ENCODE measurements at regions not wholly inside any gene's neighbourhood (a gene's known extent, or its start where the extent isn't known, plus 50 kb on each side); places are given as distances from the start of the nearest gene placed in this dataset.
A peak's percentile ranks its signal among the peaks of the same experiment; 100 is the strongest.

- no peak overlapping the region for H3K27ac ChIP-seq
These were observed 505.3 kb downstream of the SOX6 start for GRCh38 chr11:15851051-15851498.

GRCh38 chr11:15852179-15852578 is 504.2 kb downstream of the SOX6 start:
- Histone ChIP-seq H3K36me3 (no peaks in the 10 kb centered on the region), H3K27ac (no peak overlapping the region), H3K4me3 (no peak overlapping the region), H3K9me3 (no peaks in the 10 kb centered on the region), H3K27me3 (peaks cover 0 to 28% (median 0%) of the 10 kb centered on the region in 3 donors), H3K4me1 (no peaks in the 10 kb centered on the region)
- 56 to 71% methylated on average over 3 of the region's 3 CpGs for WGBS, 2 donors
- TF ChIP-seq POLR2AphosphoS5 (IDR thresholded peaks at IDR 0.05) (no peak), POLR2A (IDR thresholded peaks at IDR 0.05) (no peak), CTCF (IDR thresholded peaks at IDR 0.05) (peak in 1 of 4 experiments; percentile 32)
- no peak for DNase-seq
- intact Hi-C loops (cut with DNase I): no loop called here

More at GRCh38 chr11:15851051-15851498, 505.3 kb downstream of the SOX6 start:
- peaks cover 0 to 26% (median 0%) of the 10 kb centered on the region in 3 donors for H3K27me3 ChIP-seq
- no peaks in the 10 kb centered on the region for H3K4me1 ChIP-seq
- no peaks in the 10 kb centered on the region for H3K36me3 ChIP-seq
- TF ChIP-seq POLR2AphosphoS5 (IDR thresholded peaks at IDR 0.05) (no peak), EP300 (IDR thresholded peaks at IDR 0.05) (no peak), CTCF (IDR thresholded peaks at IDR 0.05) (no peak), POLR2A (IDR thresholded peaks at IDR 0.05) (no peak)
- no peaks in the 10 kb centered on the region for H3K9me3 ChIP-seq
- no peak for DNase-seq
- no peak overlapping the region for H3K4me3 ChIP-seq
- intact Hi-C loops (cut with DNase I): no loop called here
- WGBS, 2 donors: 71 to 72% methylated on average over 5 of the region's 5 CpGs

- TF ChIP-seq EP300 (IDR thresholded peaks at IDR 0.05) (no peak), POLR2AphosphoS5 (IDR thresholded peaks at IDR 0.05) (no peak), POLR2A (IDR thresholded peaks at IDR 0.05) (no peak), CTCF (IDR thresholded peaks at IDR 0.05) (no peak)
- Histone ChIP-seq H3K4me1 (no peaks in the 10 kb centered on the region), H3K9me3 (no peaks in the 10 kb centered on the region), H3K4me3 (no peak overlapping the region), H3K27ac (no peak overlapping the region), H3K36me3 (no peaks in the 10 kb centered on the region), H3K27me3 (peaks cover 0 to 19% (median 0%) of the 10 kb centered on the region in 3 donors)
- no peak for DNase-seq
- intact Hi-C loops (cut with DNase I): no loop called here
These were observed 502.1 kb downstream of the SOX6 start for GRCh38 chr11:15854245-15854644.

GRCh38 chr11:15858881-15859280 is 497.5 kb downstream of the SOX6 start:
- DNase-seq: no peak
- no peaks in the 10 kb centered on the region for H3K36me3 ChIP-seq
- no peak overlapping the region for H3K4me3 ChIP-seq
- H3K9me3 ChIP-seq: no peaks in the 10 kb centered on the region
- intact Hi-C loops (cut with DNase I): no loop called here
- 94 to 97% methylated on average over 3 of the region's 3 CpGs for WGBS, 2 donors
- H3K27me3 ChIP-seq: peaks cover 0 to 9% (median 0%) of the 10 kb centered on the region in 3 donors
- no peaks in the 10 kb centered on the region for H3K4me1 ChIP-seq
- TF ChIP-seq EP300 (IDR thresholded peaks at IDR 0.05) (no peak), POLR2A (IDR thresholded peaks at IDR 0.05) (no peak), CTCF (IDR thresholded peaks at IDR 0.05) (no peak), POLR2AphosphoS5 (IDR thresholded peaks at IDR 0.05) (no peak)
- no peak overlapping the region for H3K27ac ChIP-seq

GRCh38 chr11:15859411-15859810 is 496.9 kb downstream of the SOX6 start:
- H3K4me3 ChIP-seq: no peak overlapping the region
- WGBS, 2 donors: 86 to 94% methylated on average over 3 of the region's 3 CpGs
- H3K9me3 ChIP-seq: no peaks in the 10 kb centered on the region
- no peak for DNase-seq
- H3K27ac ChIP-seq: no peak overlapping the region
- intact Hi-C loops (cut with DNase I): no loop called here
- peaks cover 0 to 6% (median 0%) of the 10 kb centered on the region in 3 donors for H3K27me3 ChIP-seq
- H3K4me1 ChIP-seq: no peaks in the 10 kb centered on the region
- no peaks in the 10 kb centered on the region for H3K36me3 ChIP-seq
- TF ChIP-seq POLR2A (IDR thresholded peaks at IDR 0.05): no peak
- no peak for TF ChIP-seq POLR2AphosphoS5 (IDR thresholded peaks at IDR 0.05)
- TF ChIP-seq EP300 (IDR thresholded peaks at IDR 0.05): no peak
- TF ChIP-seq CTCF (IDR thresholded peaks at IDR 0.05): no peak
